Liver (tissue), 8 donors: ENCODE measurements at regions not wholly inside any gene's neighbourhood (a gene's known extent, or its start where the extent isn't known, plus 50 kb on each side); places are given as distances from the start of the nearest gene placed in this dataset.

Experiments
- DNase-seq: peaks from one replicate; pipeline ENCODE4 v3.0.0-alpha.2; 2017; ENCODE audit warnings: low spot score
- H3K27ac ChIP-seq, 2 donors: one replicate each; pipeline ENCODE4 v1.7.0; 2013; ENCODE audit warnings: inconsistent platforms in 2 of 2, low read length in 2 of 2, control low read depth in 1 of 2, low read depth in 1 of 2, mild to moderate bottlenecking in 1 of 2
- H3K27me3 ChIP-seq, 4 donors: one replicate each; pipeline versions ENCODE4 v1.6.1 to v1.7.0; 2013; ENCODE audit warnings: low read length in 3 of 4, inconsistent platforms in 1 of 4, mild to moderate bottlenecking in 1 of 4, moderate library complexity in 1 of 4; ENCODE audit not compliant: control insufficient read depth in 4 of 4, insufficient read depth in 4 of 4
- H3K36me3 ChIP-seq, 4 donors: one replicate each; pipeline versions ENCODE4 v1.6.1 to v1.7.0; 2013; ENCODE audit warnings: low read length in 3 of 4, mild to moderate bottlenecking in 3 of 4, low read depth in 1 of 4, moderate library complexity in 1 of 4; ENCODE audit not compliant: control insufficient read depth in 4 of 4, insufficient read depth in 3 of 4
- H3K4me1 ChIP-seq, 4 donors: one replicate each; pipeline versions ENCODE4 v1.6.1 to v1.7.0; 2013; ENCODE audit warnings: low read length in 3 of 4, mild to moderate bottlenecking in 3 of 4, moderate library complexity in 1 of 4; ENCODE audit not compliant: control insufficient read depth in 4 of 4, insufficient read depth in 4 of 4
- H3K4me3 ChIP-seq, 3 donors: one replicate each; pipeline versions ENCODE4 v1.6.1 to v1.7.0; 2013; ENCODE audit warnings: low read length in 3 of 3, control low read depth in 1 of 3, low read depth in 1 of 3, mild to moderate bottlenecking in 1 of 3
- H3K9ac ChIP-seq, 2 donors: one replicate each; pipeline ENCODE4 v1.7.0; 2013; ENCODE audit warnings: low read length in 2 of 2, mild to moderate bottlenecking in 2 of 2, moderate library complexity in 2 of 2, control low read depth in 1 of 2, low read depth in 1 of 2
- H3K9me3 ChIP-seq, 4 donors: one replicate each; pipeline versions ENCODE4 v1.6.1 to v1.7.0; 2013; ENCODE audit warnings: low read length in 3 of 4; ENCODE audit not compliant: control insufficient read depth in 4 of 4
- FOXA1 ChIP-seq: IDR thresholded peaks from 2 replicates; pipeline ENCODE4 v1.6.1; 2016; ENCODE audit warnings: antibody characterized with exemption
- FOXA2 ChIP-seq: IDR thresholded peaks from 2 replicates; pipeline ENCODE4 v1.6.1; 2016; ENCODE audit warnings: antibody characterized with exemption
- GABPA ChIP-seq, 2 donors: IDR thresholded peaks in 1 of 2; conservative IDR thresholded peaks in 1 of 2; 2 replicates each; pipeline ENCODE4 v1.6.1; 2016; ENCODE audit warnings: antibody characterized with exemption in 2 of 2, mild to moderate bottlenecking in 1 of 2, moderate library complexity in 1 of 2
- HNF4G ChIP-seq: IDR thresholded peaks from 2 replicates; pipeline ENCODE4 v1.6.1; 2016; ENCODE audit warnings: antibody characterized with exemption
- NR2F2 ChIP-seq: IDR thresholded peaks from 2 replicates; pipeline ENCODE4 v1.6.1; 2016; ENCODE audit warnings: antibody characterized with exemption
- RAD21 ChIP-seq, 2 donors: IDR thresholded peaks; 2 replicates each; pipeline ENCODE4 v1.6.1; 2016; ENCODE audit warnings: antibody characterized with exemption in 2 of 2, mild to moderate bottlenecking in 2 of 2
- RXRA ChIP-seq, 2 donors: IDR thresholded peaks; 2 replicates each; pipeline ENCODE4 v1.6.1; 2017 to 2018; ENCODE audit warnings: antibody characterized with exemption in 2 of 2, mild to moderate bottlenecking in 1 of 2
- SP1 ChIP-seq: IDR thresholded peaks from 2 replicates; pipeline ENCODE4 v1.6.1; 2018; ENCODE audit warnings: antibody characterized with exemption, mild to moderate bottlenecking
- TAF1 ChIP-seq: conservative IDR thresholded peaks from 2 replicates; pipeline ENCODE4 v1.6.1; 2016; ENCODE audit warnings: antibody characterized with exemption, mild to moderate bottlenecking
- WGBS: extraction: QIAGEN DNeasy Blood & Tissue Kit; methylation state at CpG from one replicate; pipeline ENCODE4 v1.1.7; 2013; 5-methylcytosine and 5-hydroxymethylcytosine counted together
- TF ChIP-seq, protein P1 (sequence below): IDR thresholded peaks from 2 replicates; pipeline ENCODE4 v1.6.1; 2016; ENCODE audit warnings: antibody characterized with exemption
- TF ChIP-seq, protein P2 (sequence below): fragments of 150-350 bp; IDR thresholded peaks from 2 replicates; pipeline ENCODE4 v1.5.1; 2017; ENCODE audit warnings: improper control_type of control experiment, low read depth, low read length; ENCODE audit not compliant: missing input control
- TF ChIP-seq, protein P3 (sequence below): IDR thresholded peaks from 2 replicates; pipeline ENCODE4 v1.6.1; 2016; ENCODE audit warnings: antibody characterized with exemption
- TF ChIP-seq, protein P4 (sequence below): IDR thresholded peaks from 2 replicates; pipeline ENCODE4 v1.6.1; 2016; ENCODE audit warnings: antibody characterized with exemption, mild to moderate bottlenecking
- TF ChIP-seq, protein P5 (sequence below): IDR thresholded peaks from 2 replicates; pipeline ENCODE4 v1.6.1; 2016; ENCODE audit warnings: antibody characterized with exemption
- donor health status: healthy.
- donor health status: healthy.
- donor health status: healthy.
- donor health status: healthy.
- donor health status: healthy.

DNA sequence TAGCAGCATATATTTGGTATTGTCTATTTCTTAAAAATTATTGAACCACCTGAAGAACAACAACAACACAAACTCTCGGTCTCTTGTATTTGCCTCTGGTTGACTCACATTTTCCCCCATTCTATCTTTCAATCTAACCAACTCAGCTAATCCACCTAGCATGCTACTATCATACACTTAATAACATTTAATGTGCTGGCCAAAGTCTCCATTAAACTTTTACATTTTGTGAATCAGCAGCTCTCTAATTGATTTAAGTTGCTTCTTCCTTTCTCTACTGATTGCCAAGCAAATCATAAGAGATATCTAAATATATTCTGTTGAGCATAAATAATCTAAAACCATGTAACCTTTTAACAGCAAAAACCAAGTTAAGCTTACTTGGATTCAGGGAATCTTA lies 631.7 kb downstream of the IGSF11 start:
- Histone ChIP-seq H3K27ac (no peak overlapping the region), H3K36me3 (no peaks in the 10 kb centered on the region), H3K4me3 (no peak overlapping the region), H3K9ac (no peak overlapping the region), H3K27me3 (no peaks in the 10 kb centered on the region), H3K4me1 (peaks cover 0 to 8% (median 0%) of the 10 kb centered on the region in 4 donors), H3K9me3 (no peaks in the 10 kb centered on the region)
- no peak for DNase-seq
- WGBS = 95% methylated on average over 1 of the region's 1 CpG
- TF ChIP-seq TAF1 (no peak), HNF4G (no peak), FOXA2 (no peak), NR2F2 (no peak), GABPA (IDR thresholded peaks at IDR 0.05 in 1 of 2, conservative IDR thresholded peaks at IDR 0.05 in 1 of 2) (no peak), RAD21 (IDR thresholded peaks at IDR 0.05) (no peak), SP1 (no peak)
- TF ChIP-seq, protein P1, sequence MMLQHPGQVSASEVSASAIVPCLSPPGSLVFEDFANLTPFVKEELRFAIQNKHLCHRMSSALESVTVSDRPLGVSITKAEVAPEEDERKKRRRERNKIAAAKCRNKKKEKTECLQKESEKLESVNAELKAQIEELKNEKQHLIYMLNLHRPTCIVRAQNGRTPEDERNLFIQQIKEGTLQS = no peak

DNA sequence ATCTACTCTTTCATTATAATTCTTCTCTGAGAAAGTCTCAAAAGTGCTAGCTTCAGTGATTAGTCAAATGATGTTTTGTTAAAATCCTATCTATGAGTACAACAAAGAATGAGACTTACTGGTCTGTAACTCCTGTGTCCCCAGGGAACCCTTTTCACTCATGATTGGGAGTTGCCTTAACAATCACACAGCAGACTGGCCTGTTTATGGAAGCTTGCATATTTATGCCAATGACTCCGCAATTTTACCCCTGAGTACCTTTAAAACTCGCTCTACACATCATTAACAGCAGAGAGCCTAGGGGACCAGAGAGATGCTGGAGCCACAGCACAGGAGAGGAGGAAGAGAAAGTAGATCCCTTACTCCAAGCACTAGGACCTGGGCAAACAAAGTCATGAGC lies 628.1 kb downstream of the IGSF11 start:
- TF ChIP-seq TAF1 = no peak
- TF ChIP-seq, protein P2, sequence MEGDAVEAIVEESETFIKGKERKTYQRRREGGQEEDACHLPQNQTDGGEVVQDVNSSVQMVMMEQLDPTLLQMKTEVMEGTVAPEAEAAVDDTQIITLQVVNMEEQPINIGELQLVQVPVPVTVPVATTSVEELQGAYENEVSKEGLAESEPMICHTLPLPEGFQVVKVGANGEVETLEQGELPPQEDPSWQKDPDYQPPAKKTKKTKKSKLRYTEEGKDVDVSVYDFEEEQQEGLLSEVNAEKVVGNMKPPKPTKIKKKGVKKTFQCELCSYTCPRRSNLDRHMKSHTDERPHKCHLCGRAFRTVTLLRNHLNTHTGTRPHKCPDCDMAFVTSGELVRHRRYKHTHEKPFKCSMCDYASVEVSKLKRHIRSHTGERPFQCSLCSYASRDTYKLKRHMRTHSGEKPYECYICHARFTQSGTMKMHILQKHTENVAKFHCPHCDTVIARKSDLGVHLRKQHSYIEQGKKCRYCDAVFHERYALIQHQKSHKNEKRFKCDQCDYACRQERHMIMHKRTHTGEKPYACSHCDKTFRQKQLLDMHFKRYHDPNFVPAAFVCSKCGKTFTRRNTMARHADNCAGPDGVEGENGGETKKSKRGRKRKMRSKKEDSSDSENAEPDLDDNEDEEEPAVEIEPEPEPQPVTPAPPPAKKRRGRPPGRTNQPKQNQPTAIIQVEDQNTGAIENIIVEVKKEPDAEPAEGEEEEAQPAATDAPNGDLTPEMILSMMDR = no peak
- TF ChIP-seq, protein P3, sequence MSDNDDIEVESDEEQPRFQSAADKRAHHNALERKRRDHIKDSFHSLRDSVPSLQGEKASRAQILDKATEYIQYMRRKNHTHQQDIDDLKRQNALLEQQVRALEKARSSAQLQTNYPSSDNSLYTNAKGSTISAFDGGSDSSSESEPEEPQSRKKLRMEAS = no peak
- TF ChIP-seq, protein P4, sequence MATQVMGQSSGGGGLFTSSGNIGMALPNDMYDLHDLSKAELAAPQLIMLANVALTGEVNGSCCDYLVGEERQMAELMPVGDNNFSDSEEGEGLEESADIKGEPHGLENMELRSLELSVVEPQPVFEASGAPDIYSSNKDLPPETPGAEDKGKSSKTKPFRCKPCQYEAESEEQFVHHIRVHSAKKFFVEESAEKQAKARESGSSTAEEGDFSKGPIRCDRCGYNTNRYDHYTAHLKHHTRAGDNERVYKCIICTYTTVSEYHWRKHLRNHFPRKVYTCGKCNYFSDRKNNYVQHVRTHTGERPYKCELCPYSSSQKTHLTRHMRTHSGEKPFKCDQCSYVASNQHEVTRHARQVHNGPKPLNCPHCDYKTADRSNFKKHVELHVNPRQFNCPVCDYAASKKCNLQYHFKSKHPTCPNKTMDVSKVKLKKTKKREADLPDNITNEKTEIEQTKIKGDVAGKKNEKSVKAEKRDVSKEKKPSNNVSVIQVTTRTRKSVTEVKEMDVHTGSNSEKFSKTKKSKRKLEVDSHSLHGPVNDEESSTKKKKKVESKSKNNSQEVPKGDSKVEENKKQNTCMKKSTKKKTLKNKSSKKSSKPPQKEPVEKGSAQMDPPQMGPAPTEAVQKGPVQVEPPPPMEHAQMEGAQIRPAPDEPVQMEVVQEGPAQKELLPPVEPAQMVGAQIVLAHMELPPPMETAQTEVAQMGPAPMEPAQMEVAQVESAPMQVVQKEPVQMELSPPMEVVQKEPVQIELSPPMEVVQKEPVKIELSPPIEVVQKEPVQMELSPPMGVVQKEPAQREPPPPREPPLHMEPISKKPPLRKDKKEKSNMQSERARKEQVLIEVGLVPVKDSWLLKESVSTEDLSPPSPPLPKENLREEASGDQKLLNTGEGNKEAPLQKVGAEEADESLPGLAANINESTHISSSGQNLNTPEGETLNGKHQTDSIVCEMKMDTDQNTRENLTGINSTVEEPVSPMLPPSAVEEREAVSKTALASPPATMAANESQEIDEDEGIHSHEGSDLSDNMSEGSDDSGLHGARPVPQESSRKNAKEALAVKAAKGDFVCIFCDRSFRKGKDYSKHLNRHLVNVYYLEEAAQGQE = no peak
- no peak for TF ChIP-seq RXRA (IDR thresholded peaks at IDR 0.05)
- TF ChIP-seq, protein P5, sequence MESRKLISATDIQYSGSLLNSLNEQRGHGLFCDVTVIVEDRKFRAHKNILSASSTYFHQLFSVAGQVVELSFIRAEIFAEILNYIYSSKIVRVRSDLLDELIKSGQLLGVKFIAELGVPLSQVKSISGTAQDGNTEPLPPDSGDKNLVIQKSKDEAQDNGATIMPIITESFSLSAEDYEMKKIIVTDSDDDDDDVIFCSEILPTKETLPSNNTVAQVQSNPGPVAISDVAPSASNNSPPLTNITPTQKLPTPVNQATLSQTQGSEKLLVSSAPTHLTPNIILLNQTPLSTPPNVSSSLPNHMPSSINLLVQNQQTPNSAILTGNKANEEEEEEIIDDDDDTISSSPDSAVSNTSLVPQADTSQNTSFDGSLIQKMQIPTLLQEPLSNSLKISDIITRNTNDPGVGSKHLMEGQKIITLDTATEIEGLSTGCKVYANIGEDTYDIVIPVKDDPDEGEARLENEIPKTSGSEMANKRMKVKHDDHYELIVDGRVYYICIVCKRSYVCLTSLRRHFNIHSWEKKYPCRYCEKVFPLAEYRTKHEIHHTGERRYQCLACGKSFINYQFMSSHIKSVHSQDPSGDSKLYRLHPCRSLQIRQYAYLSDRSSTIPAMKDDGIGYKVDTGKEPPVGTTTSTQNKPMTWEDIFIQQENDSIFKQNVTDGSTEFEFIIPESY = no peak
- TF ChIP-seq FOXA2 = no peak
- TF ChIP-seq FOXA1 = no peak
- WGBS = 75% methylated on average over 2 of the region's 2 CpGs
- Histone ChIP-seq H3K9me3 (no peaks in the 10 kb centered on the region), H3K27me3 (no peaks in the 10 kb centered on the region), H3K27ac (no peak overlapping the region), H3K36me3 (no peaks in the 10 kb centered on the region), H3K9ac (no peak overlapping the region), H3K4me1 (no peaks in the 10 kb centered on the region), H3K4me3 (no peak overlapping the region)
- DNase-seq = no peak
